Lower leg skin (tissue), 3 donors: ENCODE measurements at regions not wholly inside any gene's neighbourhood (a gene's known extent, or its start where the extent isn't known, plus 50 kb on each side); places are given as distances from the start of the nearest gene placed in this dataset.

Source experiments
- POLR2A ChIP-seq, 2 donors: fragments of 450-650 bp; IDR thresholded peaks; one replicate each; pipeline ENCODE4 v1.6.1; 2016 to 2017; ENCODE audit warnings: antibody characterized with exemption in 2 of 2, mild to moderate bottlenecking in 1 of 2, moderate library complexity in 1 of 2
- TF ChIP-seq, protein P1 (sequence below), 3 donors: fragments of 450-650 bp; IDR thresholded peaks; one replicate each; pipeline ENCODE4 v1.5.1; 2016; ENCODE audit warnings: antibody characterized with exemption in 3 of 3, mild to moderate bottlenecking in 3 of 3, moderate library complexity in 2 of 3

DNA sequence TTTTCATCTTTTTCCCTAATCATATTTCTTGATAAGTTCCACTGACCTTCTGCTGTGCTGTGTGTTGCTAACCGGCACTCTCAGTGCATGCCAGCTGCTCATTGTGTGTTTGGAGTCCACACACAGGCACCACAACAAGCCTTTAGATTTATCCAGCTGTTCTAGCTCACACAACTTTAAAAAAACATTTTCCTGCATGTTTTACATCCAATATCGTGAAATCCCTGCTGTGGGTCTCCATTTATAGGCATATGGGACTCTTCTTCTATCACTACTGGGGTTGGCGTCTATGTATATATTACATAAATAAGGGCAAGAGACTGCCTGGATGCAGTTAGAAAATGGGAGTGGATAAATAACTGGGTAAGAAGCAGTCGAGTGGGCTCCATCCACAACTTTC lies 183.6 kb upstream of the ADARB2 start:
- no peak for TF ChIP-seq POLR2A (IDR thresholded peaks at IDR 0.05)
- TF ChIP-seq, protein P1, sequence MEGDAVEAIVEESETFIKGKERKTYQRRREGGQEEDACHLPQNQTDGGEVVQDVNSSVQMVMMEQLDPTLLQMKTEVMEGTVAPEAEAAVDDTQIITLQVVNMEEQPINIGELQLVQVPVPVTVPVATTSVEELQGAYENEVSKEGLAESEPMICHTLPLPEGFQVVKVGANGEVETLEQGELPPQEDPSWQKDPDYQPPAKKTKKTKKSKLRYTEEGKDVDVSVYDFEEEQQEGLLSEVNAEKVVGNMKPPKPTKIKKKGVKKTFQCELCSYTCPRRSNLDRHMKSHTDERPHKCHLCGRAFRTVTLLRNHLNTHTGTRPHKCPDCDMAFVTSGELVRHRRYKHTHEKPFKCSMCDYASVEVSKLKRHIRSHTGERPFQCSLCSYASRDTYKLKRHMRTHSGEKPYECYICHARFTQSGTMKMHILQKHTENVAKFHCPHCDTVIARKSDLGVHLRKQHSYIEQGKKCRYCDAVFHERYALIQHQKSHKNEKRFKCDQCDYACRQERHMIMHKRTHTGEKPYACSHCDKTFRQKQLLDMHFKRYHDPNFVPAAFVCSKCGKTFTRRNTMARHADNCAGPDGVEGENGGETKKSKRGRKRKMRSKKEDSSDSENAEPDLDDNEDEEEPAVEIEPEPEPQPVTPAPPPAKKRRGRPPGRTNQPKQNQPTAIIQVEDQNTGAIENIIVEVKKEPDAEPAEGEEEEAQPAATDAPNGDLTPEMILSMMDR (IDR thresholded peaks at IDR 0.05) = no peak
